ENCODE measurements at regions not wholly inside any gene's neighbourhood (a gene's known extent, or its start where the extent isn't known, plus 50 kb on each side); places are given as distances from the start of the nearest gene placed in this dataset.

DNA sequence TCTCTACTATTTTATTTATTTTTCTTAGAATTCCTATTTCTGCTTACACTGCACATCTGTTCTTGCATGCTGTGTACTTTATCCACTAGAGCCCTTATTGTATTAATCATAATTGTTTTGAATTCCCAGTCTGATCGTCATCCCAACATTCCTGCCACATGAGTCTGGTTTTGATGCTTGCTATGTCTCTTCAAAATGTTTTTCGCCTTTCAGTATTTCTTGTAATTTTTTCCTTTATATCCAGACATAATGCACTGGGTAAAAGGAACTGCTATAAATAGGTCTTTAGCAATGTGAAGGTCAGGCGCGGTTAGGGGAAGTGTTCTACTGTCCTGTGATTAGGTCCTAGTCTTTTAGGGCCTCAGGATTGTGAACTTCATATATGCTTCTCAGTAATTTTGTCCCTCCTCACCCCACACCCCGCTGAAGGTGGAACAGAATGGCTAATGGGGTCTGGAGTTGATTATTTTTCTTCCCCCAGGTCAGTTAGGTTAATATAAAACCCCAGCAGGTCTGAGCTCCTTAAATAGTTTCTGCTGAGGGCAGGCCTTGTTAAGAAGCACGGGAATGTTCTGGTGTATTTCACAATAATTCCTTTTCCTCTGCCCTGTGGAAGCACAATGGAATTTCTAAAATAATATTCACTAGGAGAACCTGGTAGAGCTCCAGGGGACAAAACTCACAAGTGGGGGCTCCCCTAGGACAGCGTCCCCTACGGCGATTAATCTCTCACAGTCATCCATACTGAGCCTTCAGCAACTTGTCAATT lies 146.6 kb upstream of the TUT7 start:
- Histone ChIP-seq H3K27ac (ENCODE audit: insufficient read depth, low read length) (peak overlapping the region; percentile 60), H3K4me3 (replicated peaks in 1 of 4; ENCODE audit: control extremely low read depth in 1 of 4, insufficient read depth in 1 of 4, low read depth in 3 of 4, low read length in 4 of 4) (no peak overlapping the region)

DNA sequence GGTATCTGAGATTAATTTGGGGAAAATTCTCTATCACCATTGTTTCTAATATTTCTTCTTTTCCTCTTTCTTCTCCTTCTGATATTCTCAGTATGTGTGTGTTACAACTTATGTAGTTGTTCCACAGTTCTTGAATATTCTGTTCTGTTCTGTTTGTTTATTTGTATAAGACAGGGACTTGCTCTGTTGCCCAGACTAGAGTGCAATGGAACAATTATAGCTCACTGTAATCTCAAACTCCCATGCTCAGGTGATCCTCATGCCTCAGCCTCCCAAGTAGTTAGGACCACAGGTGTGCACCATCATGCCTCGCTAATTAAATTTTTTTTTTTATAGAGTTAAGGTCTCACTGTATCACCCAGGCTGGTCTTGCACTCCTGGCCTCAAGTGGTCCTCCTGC lies 145.8 kb upstream of the TUT7 start:
- H3K4me2 ChIP-seq (ENCODE audit: extremely low read depth, insufficient read depth, low read length): no peak overlapping the region
- no peaks in the 10 kb centered on the region for H3K9me3 ChIP-seq (ENCODE audit: control insufficient read depth, insufficient read depth, low read depth, low read length)
- H3K36me3 ChIP-seq (ENCODE audit: control insufficient read depth, insufficient read depth, low read length): no peaks in the 10 kb centered on the region
- no peak overlapping the region for H3K4me3 ChIP-seq (replicated peaks in 1 of 4; ENCODE audit: control extremely low read depth in 1 of 4, insufficient read depth in 1 of 4, low read depth in 3 of 4, low read length in 4 of 4)
- H3K4me1 ChIP-seq (ENCODE audit: control insufficient read depth, extremely low read depth, insufficient read depth, low read length): peaks cover 7% of the 10 kb centered on the region
- no peak for TF ChIP-seq EZH2 (IDR thresholded peaks at IDR 0.05; ENCODE audit: low read length, missing control alignments)
- TF ChIP-seq, protein P1, sequence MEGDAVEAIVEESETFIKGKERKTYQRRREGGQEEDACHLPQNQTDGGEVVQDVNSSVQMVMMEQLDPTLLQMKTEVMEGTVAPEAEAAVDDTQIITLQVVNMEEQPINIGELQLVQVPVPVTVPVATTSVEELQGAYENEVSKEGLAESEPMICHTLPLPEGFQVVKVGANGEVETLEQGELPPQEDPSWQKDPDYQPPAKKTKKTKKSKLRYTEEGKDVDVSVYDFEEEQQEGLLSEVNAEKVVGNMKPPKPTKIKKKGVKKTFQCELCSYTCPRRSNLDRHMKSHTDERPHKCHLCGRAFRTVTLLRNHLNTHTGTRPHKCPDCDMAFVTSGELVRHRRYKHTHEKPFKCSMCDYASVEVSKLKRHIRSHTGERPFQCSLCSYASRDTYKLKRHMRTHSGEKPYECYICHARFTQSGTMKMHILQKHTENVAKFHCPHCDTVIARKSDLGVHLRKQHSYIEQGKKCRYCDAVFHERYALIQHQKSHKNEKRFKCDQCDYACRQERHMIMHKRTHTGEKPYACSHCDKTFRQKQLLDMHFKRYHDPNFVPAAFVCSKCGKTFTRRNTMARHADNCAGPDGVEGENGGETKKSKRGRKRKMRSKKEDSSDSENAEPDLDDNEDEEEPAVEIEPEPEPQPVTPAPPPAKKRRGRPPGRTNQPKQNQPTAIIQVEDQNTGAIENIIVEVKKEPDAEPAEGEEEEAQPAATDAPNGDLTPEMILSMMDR (conservative IDR thresholded peaks at IDR 0.05 in 1 of 2, IDR thresholded peaks at IDR 0.05 in 1 of 2; ENCODE audit: low read depth in 1 of 2, low read length in 2 of 2): no peak
- H3K9ac ChIP-seq (ENCODE audit: insufficient read depth, low read length): no peak overlapping the region
- H3K79me2 ChIP-seq (ENCODE audit: control insufficient read depth, insufficient read depth, low read length): no peaks in the 10 kb centered on the region
- no peaks in the 10 kb centered on the region for H4K20me1 ChIP-seq (ENCODE audit: control insufficient read depth, extremely low read depth, insufficient read depth, low read length)
- H3K27ac ChIP-seq (ENCODE audit: insufficient read depth, low read length): no peak overlapping the region
- no peaks in the 10 kb centered on the region for H3K27me3 ChIP-seq (ENCODE audit: control insufficient read depth, insufficient read depth, low read length)
- H2AFZ ChIP-seq (ENCODE audit: low read length): no peak overlapping the region
- DNase-seq (ENCODE audit: low read depth in 2 of 2): peak; percentile 6 to 37

More for the DNA sequence above, 146.6 kb upstream of the TUT7 start:
- no peaks in the 10 kb centered on the region for H3K36me3 ChIP-seq (ENCODE audit: control insufficient read depth, insufficient read depth, low read length)
- H4K20me1 ChIP-seq (ENCODE audit: control insufficient read depth, extremely low read depth, insufficient read depth, low read length): no peaks in the 10 kb centered on the region
- no peak overlapping the region for H2AFZ ChIP-seq (ENCODE audit: low read length)
- H3K79me2 ChIP-seq (ENCODE audit: control insufficient read depth, insufficient read depth, low read length): no peaks in the 10 kb centered on the region
- no peak for TF ChIP-seq EZH2 (IDR thresholded peaks at IDR 0.05; ENCODE audit: low read length, missing control alignments)
- TF ChIP-seq, protein P1 (conservative IDR thresholded peaks at IDR 0.05 in 1 of 2, IDR thresholded peaks at IDR 0.05 in 1 of 2; ENCODE audit: low read depth in 1 of 2, low read length in 2 of 2): no peak
- no peaks in the 10 kb centered on the region for H3K27me3 ChIP-seq (ENCODE audit: control insufficient read depth, insufficient read depth, low read length)
- no peak overlapping the region for H3K9ac ChIP-seq (ENCODE audit: insufficient read depth, low read length)
- H3K4me2 ChIP-seq (ENCODE audit: extremely low read depth, insufficient read depth, low read length): peak overlapping the region; percentile 76
- no peaks in the 10 kb centered on the region for H3K9me3 ChIP-seq (ENCODE audit: control insufficient read depth, insufficient read depth, low read depth, low read length)
- DNase-seq (ENCODE audit: low read depth in 2 of 2): peak; percentile 91 to 95
- H3K4me1 ChIP-seq (ENCODE audit: control insufficient read depth, extremely low read depth, insufficient read depth, low read length): peaks cover 7% of the 10 kb centered on the region

DNA sequence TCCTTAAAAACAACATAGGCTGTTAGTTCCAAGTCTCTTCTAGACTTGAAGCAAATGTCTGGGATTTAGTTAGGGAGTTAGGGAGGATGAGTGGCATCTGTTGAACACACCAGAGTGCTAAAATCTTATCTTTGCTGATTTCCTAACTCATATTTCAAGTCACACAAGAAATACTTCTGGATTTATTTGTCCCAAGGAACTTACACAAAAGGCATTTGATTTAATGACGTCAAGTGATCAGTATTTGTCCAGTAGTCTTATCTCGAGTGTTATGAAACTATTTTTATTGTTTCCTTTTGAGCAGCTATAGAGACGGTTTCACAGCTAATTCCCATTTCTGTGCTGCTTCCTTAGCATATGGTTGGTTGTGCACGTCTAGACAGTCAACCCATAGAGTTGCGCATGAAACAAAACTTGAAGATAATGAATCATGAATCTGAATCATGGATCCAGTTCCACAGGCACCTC lies 140.5 kb upstream of the TUT7 start:
- DNase-seq (ENCODE audit: low read depth in 2 of 2): peak; percentile 51 to 68
- no peak overlapping the region for H3K4me3 ChIP-seq (replicated peaks in 1 of 4; ENCODE audit: control extremely low read depth in 1 of 4, insufficient read depth in 1 of 4, low read depth in 3 of 4, low read length in 4 of 4)
- H3K27me3 ChIP-seq (ENCODE audit: control insufficient read depth, insufficient read depth, low read length): no peaks in the 10 kb centered on the region
- no peaks in the 10 kb centered on the region for H3K9me3 ChIP-seq (ENCODE audit: control insufficient read depth, insufficient read depth, low read depth, low read length)
- H3K79me2 ChIP-seq (ENCODE audit: control insufficient read depth, insufficient read depth, low read length): no peaks in the 10 kb centered on the region
- no peaks in the 10 kb centered on the region for H3K36me3 ChIP-seq (ENCODE audit: control insufficient read depth, insufficient read depth, low read length)
- H3K4me1 ChIP-seq (ENCODE audit: control insufficient read depth, extremely low read depth, insufficient read depth, low read length): no peaks in the 10 kb centered on the region
- no peak overlapping the region for H3K4me2 ChIP-seq (ENCODE audit: extremely low read depth, insufficient read depth, low read length)
- H3K27ac ChIP-seq (ENCODE audit: insufficient read depth, low read length): no peak overlapping the region
- H4K20me1 ChIP-seq (ENCODE audit: control insufficient read depth, extremely low read depth, insufficient read depth, low read length): no peaks in the 10 kb centered on the region
- no peak overlapping the region for H3K9ac ChIP-seq (ENCODE audit: insufficient read depth, low read length)
- TF ChIP-seq, protein P1 (conservative IDR thresholded peaks at IDR 0.05 in 1 of 2, IDR thresholded peaks at IDR 0.05 in 1 of 2; ENCODE audit: low read depth in 1 of 2, low read length in 2 of 2): no peak
- TF ChIP-seq EZH2 (IDR thresholded peaks at IDR 0.05; ENCODE audit: low read length, missing control alignments): no peak
- no peak overlapping the region for H2AFZ ChIP-seq (ENCODE audit: low read length)

Measured in fibroblast of lung (primary cell).